Retina (tissue), 1 donor: ENCODE measurements at regions not wholly inside any gene's neighbourhood (a gene's known extent, or its start where the extent isn't known, plus 50 kb on each side); places are given as distances from the start of the nearest gene placed in this dataset.

ENCODE experiments used
- DNase-seq: peaks from one replicate; pipeline ENCODE4 v3.0.0-alpha.2; 2016

DNA sequence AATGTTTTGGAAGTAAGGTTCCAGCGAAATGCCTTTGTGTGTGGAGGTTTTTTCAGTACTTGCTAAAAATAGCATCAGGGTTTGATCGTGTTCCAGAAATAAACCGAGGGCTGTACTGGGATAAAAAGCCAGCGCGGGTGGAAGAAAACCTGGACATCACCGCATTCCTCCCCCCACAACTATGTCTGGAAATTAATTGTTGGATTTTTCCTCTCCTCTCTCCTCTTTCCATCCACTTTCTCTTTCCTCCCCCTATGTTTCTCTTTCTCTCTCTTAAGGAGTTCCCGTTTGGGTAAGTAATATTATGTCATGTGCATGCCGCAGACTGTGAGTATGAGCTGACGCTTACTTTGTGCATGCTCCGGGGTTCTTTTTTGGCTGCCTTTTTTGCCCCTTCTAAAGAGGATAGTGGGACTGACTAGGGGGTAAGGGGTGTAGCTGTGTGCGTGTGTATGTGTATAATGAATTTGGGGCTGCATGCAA is 104.2 kb upstream of the HSD17B12 start:
- DNase-seq: peak; percentile 67

DNA sequence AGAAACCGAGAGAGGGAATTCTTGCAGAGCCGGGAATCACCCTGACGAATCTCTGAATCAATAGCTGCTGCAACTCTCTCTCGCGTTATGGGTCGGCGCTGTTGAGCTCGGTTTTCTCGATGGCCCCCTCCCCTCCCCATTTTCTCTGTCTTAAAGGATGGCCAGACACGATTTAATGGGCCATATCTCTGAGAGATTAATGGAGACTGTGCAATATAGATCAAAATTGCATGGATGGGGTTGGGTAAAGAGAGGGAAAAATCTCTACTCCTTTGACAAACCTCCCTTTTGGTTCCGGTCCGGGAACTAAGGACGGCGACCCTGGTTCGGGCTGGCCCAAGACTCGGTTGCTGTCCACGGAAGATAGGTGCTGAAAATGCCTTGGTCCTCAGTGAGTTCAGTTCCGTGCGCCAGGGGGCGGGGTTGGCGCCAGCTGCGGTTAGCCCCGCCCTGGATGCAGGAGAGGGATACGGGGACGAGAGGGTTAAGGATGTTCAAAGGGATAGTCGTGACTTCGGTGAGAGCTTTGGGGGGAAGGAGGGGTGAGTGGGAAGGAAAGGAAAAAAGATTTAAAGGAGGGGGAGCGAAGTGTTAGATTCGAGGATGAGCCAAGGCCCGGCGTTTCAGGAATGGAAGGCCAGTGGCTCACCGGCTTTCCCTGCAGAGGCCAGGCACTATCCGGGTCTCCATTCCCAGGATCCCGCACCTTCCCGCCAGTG is 103.6 kb upstream of the HSD17B12 start:
- DNase-seq: peak; percentile 82

DNA sequence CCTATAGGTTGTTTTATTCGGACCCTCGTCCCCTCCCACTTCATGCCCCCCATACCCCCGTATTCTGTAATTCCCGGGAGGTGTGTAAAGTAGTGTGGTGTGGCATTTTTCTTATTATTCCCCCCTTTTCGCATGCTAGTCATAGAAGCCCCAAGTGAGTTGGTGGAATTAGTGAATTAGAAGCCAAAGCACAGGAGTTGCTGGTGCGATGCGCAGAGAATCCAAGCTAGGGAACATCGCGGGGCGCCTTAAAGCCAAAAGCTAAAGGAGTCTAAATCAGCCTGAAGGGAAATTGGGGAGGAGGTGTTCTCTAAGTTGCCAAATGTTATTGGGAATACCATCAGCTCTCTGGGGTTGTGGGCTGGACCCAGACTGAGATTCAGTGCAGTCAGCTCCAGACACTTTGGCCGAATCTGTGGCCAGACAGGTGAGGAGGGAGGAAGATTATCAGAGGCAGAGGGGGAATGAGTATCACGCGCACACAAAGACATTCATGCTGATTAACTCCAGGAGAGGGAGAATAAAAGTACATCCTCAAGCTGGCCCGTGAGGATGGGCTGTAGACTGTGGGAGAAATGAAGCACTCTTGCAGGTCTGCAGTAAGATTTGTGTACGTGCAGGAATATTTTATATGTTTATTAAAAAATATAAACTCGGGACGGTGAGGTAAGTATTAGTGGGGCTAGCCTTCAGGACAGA is 102.8 kb upstream of the HSD17B12 start:
- peak; percentile 34 for DNase-seq

DNA sequence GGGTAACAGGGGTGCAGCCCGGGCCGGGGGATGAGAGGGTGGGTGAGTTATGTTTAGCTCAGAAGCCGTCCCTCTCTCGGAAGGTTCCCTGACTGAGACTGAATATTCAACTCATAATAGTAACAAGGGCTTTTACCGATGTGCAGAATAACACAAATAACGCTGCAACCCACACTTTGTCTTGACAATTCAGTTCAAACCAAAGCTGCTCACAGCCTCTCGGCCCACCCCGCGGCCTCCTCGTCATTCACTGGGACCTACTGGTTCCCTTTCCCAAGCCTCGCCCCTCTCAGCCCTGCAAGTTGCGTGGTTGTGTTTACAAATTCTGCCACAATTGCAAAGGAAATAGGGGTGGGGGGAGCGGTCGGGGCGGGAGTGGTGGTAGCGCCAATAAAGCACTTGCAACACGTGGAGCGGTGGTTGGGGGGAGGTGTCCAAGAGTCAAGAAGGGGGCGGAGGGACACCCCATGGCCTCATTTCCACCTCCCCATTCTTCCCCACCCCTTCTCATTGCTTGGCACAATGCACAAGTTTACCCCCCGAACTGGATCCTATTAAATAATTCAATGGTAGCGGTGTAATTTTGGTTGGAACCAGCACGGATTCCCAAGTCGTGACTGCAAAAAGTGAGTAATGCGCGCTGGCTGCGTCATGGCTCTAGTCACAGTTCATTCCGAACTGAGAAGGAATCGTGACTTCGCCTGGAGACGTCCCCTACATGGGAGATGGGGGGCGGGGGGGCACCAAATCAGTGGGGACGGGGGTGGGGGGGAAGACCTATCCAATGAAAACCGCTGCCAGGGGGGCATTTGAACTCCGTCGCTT is 102.0 kb upstream of the HSD17B12 start:
- DNase-seq: no peak

DNA sequence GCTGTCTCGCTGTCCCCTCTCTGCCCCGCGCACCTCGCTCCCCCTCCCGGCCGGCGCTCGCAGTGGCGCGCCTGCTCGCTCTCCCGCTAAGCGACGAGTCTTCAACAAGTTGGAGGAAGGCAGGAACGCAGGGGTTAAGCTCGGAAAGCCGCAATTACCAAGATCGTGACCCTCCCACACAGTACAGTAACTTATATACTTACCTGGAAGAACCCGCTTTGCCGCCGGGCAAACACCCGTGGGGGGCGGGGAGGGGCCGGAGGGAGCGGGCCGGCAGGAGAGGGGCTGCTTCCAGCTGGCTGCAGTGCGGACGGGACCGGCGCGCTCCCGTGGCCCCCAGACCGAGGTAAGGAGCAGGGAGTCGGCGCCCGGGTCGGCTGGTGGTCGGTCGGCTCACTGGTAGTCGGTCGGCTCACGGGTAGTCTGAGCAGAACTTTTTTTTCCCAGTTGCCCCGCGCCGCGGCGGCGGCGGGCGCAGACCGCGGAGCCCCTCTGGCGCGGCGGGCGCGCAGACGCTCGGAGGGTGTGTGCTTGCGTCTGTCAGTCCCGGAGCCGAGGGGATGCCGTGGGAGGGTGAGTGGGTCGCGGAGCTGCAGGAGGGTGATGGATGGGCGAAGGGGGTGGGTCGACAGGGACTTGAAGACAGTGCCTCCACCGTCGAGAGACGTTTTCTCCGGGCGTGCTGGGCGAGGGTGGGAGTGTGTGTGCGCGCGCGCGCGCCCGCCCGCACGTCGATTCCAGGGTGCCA is 101.2 kb upstream of the HSD17B12 start:
- DNase-seq: peak; percentile 79

DNA sequence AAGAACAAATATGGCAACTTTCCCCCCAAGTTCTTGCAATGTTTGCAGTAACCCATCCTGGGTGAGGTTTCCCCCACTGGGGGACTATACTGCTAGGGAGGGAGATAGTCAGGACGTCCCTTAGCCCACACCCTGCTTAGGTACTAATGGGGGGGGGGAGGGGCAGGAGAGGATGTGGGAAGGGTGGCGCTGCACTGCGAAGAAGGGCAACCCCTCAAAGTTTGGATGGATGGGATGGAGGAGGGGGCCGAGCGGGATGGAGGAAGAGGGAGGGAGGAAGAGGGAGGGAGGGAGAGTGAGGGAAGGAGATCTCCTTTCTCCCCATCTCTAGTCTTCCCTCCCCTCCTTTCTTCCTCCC is 100.6 kb upstream of the HSD17B12 start:
- no peak for DNase-seq

DNA sequence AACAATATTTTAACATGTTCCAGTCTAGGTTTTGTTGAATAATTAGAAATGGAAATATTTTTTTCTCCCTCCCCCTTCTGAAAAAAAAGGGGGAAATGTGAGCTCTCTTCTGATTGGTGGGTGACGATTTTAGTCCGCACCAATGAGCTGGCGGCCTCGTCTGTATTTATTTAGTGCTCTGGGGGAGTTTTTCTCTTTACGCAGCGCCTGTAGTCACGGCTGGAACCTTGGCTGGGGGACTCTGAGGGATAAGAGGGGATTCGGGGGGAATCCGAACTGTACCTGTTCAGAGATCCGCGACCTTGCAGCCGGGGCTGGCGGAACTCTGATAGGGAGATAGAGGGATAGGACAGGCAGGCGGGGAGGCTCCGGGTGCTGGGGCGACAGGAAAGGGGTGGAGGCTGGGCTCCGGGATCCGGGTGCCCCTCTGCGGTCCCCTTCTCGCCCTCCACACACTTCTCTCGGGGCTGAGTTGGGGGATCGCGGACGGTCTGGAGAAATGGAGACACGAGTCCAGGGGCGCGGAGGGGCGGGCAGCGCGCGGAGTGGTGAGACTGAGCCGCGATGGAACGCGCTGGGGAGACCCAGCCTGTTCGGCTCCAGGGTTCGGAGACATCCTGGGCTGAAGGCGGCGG is 99.7 kb upstream of the HSD17B12 start:
- DNase-seq: peak; percentile 72

DNA sequence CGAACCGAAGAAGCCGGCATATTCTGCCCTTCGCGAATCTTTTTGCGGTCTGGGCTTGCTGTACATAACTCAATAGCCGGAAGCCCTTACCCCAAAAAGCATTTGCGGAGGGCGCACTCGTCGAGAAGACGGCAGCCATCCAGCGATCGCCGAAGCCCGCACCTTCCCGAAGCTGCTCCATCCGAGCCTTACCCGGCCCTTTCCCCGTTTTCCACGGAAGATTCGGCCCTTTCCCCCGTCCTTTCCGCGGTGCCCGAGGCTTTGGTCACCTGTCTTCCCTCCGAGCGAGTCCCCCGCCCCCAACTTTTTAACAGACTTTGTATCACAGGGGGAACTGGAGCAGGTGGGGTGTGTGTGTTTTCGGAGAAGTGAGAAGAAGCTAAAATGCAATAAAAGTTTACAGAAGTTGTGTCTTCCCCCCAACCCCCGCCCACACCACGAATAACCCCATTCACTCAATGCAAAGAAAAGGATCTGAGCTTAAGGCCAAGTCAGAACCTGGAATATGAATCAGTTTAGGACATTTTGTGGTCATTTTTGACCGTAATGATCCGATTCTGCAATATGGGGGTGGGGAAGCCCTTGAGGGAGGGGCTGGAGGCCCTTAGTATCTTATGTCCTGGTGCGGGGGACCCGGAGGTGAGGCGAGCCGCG is 99.0 kb upstream of the HSD17B12 start:
- no peak for DNase-seq

DNA sequence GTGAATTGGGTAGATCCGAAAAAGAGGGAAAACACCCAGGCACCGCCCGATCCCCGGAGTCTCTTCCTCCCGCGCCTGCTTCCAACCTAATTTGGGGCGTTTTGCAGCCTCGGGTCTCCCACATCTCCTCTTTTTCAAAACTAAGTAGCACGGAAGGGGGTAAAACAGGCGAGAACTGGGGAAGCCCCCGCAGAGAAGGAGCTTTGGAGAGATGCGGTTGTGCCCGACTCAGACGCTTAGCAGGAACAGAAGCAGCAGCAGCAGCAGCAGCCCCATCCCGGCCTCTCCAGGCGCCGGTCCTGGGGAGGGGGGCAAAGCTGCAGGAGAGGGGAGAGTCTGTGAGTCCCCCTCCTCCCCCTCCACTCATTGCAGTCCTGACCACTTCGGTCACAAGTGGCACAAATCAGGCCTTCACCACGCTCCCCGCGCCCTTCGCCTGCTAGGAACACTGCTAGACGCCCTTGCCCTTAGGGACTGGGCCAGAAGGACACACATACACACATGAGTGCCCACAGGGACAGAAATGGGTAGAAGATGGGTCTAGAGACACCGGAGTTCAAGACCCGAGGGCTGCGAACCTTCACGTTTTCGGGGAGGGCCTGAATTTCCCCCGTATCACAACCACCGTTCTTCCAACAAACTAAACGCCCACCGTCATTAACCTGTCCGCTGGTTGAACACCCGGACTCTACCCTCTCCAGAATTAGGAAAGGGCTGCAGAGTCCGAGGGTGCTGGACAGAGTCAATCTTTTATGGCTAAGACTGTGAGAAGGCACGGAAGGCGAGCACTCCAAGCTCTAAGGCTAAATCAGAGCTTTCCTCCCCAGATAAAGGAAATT is 98.3 kb upstream of the HSD17B12 start:
- peak; percentile 65 for DNase-seq

DNA sequence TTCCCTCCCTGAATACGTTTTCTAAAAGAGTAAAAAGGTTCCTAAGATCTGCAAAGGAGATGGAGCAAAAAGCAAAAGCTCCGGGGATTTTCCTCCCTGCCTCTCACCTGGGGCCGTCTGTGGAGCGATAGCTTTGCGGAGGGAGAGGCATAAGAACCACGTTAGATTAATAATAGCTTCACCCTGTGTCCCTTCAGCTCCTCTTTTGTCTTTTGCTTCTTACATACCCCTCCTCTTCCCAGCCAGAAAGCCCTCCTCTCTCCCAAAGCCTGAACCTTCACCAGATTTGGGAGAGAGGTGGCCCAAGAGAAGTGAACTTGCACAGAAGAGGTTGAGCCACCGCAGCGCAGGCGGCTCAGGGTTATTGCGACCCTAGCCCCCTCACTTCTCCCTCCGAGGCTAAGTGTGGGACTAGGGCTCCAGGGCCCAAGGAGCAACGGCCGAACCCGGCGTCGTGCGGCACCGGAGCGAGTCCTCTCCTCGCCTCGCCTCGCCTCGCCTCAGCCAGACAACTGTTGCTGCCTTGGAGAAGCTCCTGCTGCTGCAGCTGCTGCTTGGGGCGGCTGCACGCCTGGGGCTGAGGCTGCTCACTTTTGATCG is 97.6 kb upstream of the HSD17B12 start:
- DNase-seq: peak; percentile 63

DNA sequence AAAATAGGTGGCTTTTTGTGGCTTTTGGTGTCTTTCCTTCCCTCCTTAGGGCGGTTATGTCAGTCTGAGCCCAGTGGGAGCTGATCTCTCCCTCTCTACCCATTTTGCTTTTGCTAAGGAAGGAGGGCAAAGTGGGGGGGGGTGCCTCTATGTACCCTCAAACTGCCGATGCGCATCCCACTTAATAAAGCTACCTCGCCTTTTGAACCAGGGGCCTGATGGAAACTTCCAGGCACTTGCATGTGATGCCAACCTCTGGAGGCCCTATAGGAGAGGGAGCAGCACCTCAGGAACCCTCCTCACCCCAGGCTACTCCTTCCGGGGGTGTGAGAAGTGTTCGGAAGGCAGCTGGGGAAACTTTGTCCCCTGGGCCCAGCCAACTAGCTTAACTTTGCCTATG is 97.0 kb upstream of the HSD17B12 start:
- no peak for DNase-seq

DNA sequence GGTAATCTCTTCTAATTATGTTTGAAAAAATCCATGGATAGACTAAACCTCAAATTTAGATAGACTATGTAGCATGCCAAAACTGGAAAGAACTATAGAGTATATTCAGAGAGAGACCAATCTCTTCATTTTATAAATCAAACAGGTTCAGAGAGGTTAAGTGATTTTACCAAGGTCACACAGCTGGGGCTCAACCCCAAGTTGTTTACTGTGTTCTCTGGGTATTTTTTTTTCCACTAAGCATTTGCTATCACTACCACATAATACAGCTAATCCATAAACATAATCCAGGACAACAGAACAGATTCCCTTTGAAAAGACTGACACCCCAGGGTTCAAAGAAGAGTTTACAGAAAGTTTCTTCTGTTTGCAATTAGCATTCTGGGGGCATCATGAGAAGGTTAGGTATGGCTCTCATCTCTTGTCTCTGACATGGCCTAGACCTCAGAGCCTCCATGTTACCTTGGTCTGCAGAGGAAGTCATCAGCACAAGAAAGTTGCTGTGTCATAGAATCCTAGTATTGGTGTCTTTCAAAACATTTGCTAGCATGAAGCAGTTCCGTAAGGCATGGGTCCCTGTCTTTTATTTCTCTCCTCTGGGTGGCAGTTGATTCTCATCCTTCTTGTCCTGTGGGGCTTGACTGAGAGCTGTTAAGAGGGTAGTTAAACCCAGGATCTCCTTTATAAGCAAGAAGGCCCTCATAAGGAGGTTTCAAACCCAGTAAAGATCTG is 94.5 kb upstream of the HSD17B12 start:
- no peak for DNase-seq

DNA sequence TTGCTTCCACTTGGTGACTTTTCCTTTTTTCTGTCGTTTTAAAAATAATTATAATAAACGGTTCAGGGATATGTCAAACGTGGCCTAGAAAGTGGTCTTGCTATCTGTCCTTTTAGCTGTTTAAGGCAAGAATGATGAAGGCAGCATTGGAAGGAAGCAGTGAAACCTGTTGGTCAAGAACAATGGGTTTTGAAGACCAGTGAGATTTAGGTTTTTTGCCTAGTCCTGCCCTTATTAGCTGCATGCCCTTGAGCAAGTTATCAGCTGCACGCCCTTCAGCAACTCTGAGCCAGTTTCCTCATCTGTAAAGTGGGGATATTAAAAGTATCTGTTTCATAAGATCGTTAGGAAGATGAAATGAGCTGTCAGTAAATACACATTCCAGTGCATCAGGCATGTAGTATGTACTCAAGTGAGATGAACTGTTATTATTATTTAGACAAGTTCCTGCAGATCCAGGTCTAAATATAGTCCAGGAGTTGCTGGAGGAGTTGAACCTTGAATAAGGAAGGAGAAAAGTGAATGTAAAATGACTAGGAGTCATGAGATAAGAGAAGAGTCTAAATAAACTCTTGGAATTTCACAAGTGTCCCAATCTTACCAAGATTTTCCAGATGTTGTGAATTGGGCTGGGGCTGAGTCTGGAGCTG is 90.8 kb upstream of the HSD17B12 start:
- no peak for DNase-seq

DNA sequence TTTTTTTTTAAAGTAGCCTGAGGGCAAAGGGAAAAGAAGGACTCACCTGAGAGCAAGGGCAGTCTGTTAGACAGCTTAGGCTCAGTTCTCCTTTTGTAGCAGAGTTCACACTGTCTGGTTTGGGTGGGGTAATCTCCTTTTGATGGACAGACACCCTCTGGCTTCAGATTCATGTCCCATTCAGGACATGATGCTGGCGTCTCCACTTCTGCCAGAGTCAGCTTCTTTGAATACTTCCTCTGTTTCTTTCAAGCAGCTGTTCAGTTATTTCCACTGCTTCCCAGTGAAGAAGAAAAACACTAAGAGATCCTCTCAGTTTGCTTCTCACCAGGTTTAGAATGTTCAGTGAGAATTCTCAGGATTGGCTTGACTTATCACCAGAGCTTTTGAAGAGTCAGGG is 79.0 kb upstream of the HSD17B12 start:
- DNase-seq: no peak

DNA sequence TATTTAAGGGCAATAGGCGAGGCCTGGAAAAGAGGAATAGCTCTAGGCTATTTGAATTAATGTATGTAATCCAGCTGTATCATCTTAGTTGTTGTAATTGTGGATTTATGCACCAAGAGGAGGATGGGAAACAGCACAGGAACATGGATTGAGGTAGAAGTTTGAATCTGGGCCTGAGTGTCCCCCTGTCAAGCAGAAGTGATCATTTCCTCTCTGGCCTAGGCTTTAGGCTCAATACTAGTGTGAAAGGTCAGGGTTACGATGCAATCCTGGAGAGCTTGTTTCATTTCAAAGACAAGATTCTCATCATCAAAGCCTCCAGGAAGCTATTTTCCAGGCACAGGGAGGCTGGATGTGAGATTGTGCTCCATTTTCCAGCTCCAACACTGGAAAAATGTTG is 77.9 kb upstream of the HSD17B12 start:
- DNase-seq: no peak

DNA sequence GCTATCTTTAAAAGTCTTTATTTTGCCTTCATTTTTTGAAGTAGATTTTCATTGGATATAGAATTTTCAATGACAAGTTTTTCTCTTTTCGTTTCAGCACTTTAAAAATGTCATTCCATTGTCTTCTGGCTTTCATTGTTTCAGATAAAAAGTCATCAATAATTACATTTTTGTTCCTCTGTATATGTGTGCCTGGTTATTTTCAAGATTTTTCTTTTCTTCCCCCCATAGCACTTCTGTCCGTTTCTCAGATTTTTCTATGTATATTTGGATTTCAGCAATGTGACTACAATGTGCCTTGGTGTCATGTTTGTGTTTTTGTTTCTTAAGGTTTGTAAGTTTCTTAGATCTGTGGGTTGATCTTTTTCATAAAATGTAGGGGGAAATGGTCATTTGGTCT is 66.3 kb upstream of the HSD17B12 start:
- DNase-seq: no peak

DNA sequence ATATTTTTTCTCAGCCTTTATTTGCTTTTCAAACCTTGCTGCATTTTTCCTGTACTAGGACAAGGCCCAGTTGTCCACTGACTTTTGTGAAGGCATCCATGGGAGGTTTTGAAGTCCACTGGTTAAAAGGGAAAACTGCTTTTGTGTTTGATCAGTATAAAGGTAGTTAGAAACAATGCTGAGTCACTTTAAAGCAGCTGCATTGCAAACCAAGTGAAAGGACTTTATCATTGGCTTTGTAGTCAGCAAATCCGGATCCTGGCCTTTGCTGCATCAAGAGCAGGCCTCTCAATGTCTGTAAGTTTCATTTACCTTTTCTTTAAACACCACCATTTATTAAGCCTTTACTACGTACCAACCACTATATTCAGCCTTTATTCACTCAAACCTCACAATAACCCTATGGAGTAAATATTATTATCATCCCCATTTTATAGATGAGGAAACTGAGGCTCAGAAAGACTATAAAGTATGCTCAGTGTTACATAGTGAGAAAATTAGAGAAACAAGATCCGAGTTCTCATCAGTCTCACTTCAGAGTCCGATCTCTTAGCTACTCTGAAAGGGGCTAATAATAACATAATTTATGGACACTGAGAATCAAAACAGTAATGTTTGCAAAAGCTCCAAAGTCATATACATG is 60.6 kb upstream of the HSD17B12 start:
- DNase-seq: no peak

DNA sequence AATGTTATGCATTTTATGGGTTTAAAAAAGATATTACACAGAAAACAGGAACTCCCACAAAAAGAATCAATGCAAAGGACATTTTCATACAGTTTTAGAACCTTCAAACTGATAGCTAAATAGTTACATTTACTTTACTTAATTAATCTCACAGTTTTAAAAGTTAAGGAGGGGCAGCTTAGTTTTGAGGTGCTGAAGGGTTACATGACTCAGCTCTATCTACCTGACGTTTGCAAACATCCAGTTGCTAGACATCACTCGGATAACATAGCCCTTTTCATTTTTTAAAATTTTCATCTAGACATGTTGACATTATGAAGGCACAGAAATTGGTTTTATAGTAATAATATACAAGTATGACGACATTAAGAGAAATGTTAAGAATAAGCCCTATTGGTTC is 53.7 kb upstream of the HSD17B12 start:
- no peak for DNase-seq
